WTC11 (cell line): ENCODE measurements at regions not wholly inside any gene's neighbourhood (a gene's known extent, or its start where the extent isn't known, plus 50 kb on each side); places are given as distances from the start of the nearest gene placed in this dataset.

Experiments used
- TF ChIP-seq, protein P1 (sequence below): sonication (generic); formaldehyde crosslinking; IDR thresholded peaks from 2 replicates; pipeline ENCODE4 v1.8.0; 2023; ENCODE audit warnings: missing genetic modification reagents
- TF ChIP-seq, protein P2 (sequence below): sonication (generic); formaldehyde crosslinking; IDR thresholded peaks from 2 replicates; pipeline ENCODE4 v1.8.0; 2023; ENCODE audit warnings: missing genetic modification reagents, mild to moderate bottlenecking, borderline replicate concordance

DNA sequence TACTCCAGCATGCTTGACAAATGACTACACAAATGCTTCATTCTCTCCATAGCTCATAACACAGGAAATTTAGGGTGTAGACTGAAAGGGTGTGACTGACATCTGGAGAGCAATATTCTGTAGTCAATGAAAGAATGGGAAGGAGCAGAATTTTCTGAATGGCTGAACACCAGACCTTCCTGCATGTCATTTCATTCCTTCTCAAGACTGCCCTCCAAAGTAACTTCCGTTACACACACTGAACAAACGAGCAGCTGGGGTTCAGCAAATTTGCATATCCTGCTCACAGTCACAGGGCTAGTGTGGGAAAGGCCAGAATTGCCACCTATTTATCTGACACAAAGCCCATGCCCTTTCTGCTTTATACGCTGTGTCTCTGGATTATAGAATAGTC is 325.0 kb upstream of the CFAP20DC start:
- TF ChIP-seq, protein P1, sequence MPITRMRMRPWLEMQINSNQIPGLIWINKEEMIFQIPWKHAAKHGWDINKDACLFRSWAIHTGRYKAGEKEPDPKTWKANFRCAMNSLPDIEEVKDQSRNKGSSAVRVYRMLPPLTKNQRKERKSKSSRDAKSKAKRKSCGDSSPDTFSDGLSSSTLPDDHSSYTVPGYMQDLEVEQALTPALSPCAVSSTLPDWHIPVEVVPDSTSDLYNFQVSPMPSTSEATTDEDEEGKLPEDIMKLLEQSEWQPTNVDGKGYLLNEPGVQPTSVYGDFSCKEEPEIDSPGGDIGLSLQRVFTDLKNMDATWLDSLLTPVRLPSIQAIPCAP (CRISPR knock-in tag), result no peak
- TF ChIP-seq, protein P2, sequence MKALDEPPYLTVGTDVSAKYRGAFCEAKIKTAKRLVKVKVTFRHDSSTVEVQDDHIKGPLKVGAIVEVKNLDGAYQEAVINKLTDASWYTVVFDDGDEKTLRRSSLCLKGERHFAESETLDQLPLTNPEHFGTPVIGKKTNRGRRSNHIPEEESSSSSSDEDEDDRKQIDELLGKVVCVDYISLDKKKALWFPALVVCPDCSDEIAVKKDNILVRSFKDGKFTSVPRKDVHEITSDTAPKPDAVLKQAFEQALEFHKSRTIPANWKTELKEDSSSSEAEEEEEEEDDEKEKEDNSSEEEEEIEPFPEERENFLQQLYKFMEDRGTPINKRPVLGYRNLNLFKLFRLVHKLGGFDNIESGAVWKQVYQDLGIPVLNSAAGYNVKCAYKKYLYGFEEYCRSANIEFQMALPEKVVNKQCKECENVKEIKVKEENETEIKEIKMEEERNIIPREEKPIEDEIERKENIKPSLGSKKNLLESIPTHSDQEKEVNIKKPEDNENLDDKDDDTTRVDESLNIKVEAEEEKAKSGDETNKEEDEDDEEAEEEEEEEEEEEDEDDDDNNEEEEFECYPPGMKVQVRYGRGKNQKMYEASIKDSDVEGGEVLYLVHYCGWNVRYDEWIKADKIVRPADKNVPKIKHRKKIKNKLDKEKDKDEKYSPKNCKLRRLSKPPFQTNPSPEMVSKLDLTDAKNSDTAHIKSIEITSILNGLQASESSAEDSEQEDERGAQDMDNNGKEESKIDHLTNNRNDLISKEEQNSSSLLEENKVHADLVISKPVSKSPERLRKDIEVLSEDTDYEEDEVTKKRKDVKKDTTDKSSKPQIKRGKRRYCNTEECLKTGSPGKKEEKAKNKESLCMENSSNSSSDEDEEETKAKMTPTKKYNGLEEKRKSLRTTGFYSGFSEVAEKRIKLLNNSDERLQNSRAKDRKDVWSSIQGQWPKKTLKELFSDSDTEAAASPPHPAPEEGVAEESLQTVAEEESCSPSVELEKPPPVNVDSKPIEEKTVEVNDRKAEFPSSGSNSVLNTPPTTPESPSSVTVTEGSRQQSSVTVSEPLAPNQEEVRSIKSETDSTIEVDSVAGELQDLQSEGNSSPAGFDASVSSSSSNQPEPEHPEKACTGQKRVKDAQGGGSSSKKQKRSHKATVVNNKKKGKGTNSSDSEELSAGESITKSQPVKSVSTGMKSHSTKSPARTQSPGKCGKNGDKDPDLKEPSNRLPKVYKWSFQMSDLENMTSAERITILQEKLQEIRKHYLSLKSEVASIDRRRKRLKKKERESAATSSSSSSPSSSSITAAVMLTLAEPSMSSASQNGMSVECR (CRISPR knock-in tag), result no peak
